HL-60 (cell line): ENCODE measurements at regions not wholly inside any gene's neighbourhood (a gene's known extent, or its start where the extent isn't known, plus 50 kb on each side); places are given as distances from the start of the nearest gene placed in this dataset.

Experiments used
- POLR2AphosphoS5 ChIP-seq: IDR thresholded peaks from 2 replicates; pipeline ENCODE4 v1.6.1; 2012; ENCODE audit warnings: low read depth
- REST ChIP-seq: IDR thresholded peaks from 2 replicates; pipeline ENCODE4 v1.6.1; 2012; ENCODE audit warnings: low read depth; ENCODE audit not compliant: insufficient replicate concordance
- TF ChIP-seq, protein P1 (sequence below): IDR thresholded peaks from one replicate; pipeline ENCODE4 v1.5.1; 2011; ENCODE audit warnings: low read length, control low read depth, inconsistent platforms; ENCODE audit not compliant: insufficient read depth

DNA sequence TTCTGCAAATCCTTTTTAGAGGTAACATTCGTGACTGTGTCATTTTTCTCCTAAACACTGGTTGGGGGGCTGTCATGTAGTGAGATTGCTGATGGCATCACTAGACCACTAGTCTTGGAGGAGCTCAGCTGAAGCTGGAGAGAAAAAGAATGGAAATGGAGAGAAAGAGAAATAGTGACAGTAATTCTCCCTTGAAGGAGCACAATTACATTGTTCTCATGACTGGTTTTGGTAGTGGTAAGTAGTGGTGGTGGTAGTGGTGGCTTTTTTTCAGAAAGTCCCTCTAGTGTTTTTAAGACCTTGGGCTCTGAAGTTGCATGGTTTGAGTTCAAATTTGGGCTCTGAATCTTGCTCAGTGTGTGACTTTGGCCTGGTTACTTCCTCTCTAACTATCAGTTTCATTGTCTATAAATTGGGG is 99.8 kb downstream of the LARP7 start:
- TF ChIP-seq, protein P1, sequence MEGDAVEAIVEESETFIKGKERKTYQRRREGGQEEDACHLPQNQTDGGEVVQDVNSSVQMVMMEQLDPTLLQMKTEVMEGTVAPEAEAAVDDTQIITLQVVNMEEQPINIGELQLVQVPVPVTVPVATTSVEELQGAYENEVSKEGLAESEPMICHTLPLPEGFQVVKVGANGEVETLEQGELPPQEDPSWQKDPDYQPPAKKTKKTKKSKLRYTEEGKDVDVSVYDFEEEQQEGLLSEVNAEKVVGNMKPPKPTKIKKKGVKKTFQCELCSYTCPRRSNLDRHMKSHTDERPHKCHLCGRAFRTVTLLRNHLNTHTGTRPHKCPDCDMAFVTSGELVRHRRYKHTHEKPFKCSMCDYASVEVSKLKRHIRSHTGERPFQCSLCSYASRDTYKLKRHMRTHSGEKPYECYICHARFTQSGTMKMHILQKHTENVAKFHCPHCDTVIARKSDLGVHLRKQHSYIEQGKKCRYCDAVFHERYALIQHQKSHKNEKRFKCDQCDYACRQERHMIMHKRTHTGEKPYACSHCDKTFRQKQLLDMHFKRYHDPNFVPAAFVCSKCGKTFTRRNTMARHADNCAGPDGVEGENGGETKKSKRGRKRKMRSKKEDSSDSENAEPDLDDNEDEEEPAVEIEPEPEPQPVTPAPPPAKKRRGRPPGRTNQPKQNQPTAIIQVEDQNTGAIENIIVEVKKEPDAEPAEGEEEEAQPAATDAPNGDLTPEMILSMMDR, result no peak
- TF ChIP-seq REST, result no peak
- TF ChIP-seq POLR2AphosphoS5, result no peak
